ENCODE measurements at regions not wholly inside any gene's neighbourhood (a gene's known extent, or its start where the extent isn't known, plus 50 kb on each side); places are given as distances from the start of the nearest gene placed in this dataset.

- TF ChIP-seq ERG (CRISPR knock-in tag; IDR thresholded peaks at IDR 0.05): no peak
- TF ChIP-seq SP1 (CRISPR knock-in tag; conservative IDR thresholded peaks at IDR 0.05): no peak
- no peak for TF ChIP-seq ESRRA (CRISPR knock-in tag; IDR thresholded peaks at IDR 0.05; ENCODE audit: borderline replicate concordance)
- TF ChIP-seq AFF4 (CRISPR knock-in tag; IDR thresholded peaks at IDR 0.05; ENCODE audit: borderline replicate concordance): no peak
- no peak for TF ChIP-seq ZBTB21 (CRISPR knock-in tag; IDR thresholded peaks at IDR 0.05; ENCODE audit: borderline replicate concordance)
- no peak for TF ChIP-seq MLX (CRISPR knock-in tag; IDR thresholded peaks at IDR 0.05)
- no peak for TF ChIP-seq RORB (CRISPR knock-in tag; IDR thresholded peaks at IDR 0.05)
Observed at GRCh38 chr3:27638594-27638993, 83.5 kb downstream of the EOMES start (continued).

- CTCF ChIA-PET: no interaction called here
Observed at GRCh38 chr3:27637346-27637995, 84.7 kb downstream of the EOMES start.

More at GRCh38 chr3:27637346-27637995, 84.7 kb downstream of the EOMES start:
- peaks cover 21% of the 10 kb centered on the region for H3K27me3 Mint-ChIP-seq (ENCODE audit: low read depth)
- peaks cover 19% of the 10 kb centered on the region for H3K4me1 Mint-ChIP-seq
- POLR2A ChIA-PET: no interaction called here
- H3K4me3 Mint-ChIP-seq: no peak overlapping the region
- TF ChIP-seq ZNF512 (CRISPR knock-in tag; IDR thresholded peaks at IDR 0.05; ENCODE audit: borderline replicate concordance): no peak
- no peak for TF ChIP-seq NFATC4 (CRISPR knock-in tag; IDR thresholded peaks at IDR 0.05)
- TF ChIP-seq NR1H2 (CRISPR knock-in tag; IDR thresholded peaks at IDR 0.05): no peak
- no peak for TF ChIP-seq PRRX2 (CRISPR knock-in tag; IDR thresholded peaks at IDR 0.05)
- TF ChIP-seq ZNF396 (CRISPR knock-in tag; IDR thresholded peaks at IDR 0.05; ENCODE audit: borderline replicate concordance): no peak
- TF ChIP-seq ATF2 (CRISPR knock-in tag; IDR thresholded peaks at IDR 0.05; ENCODE audit: borderline replicate concordance, low read depth): no peak
- no peak for TF ChIP-seq ESRRA (CRISPR knock-in tag; IDR thresholded peaks at IDR 0.05; ENCODE audit: borderline replicate concordance)
- TF ChIP-seq ZNF416 (CRISPR knock-in tag; IDR thresholded peaks at IDR 0.05): no peak
- no peak for TF ChIP-seq HMGXB4 (CRISPR knock-in tag; IDR thresholded peaks at IDR 0.05)
- no peak for TF ChIP-seq CTCF (IDR thresholded peaks at IDR 0.05)
- no peak for TF ChIP-seq NFYB (CRISPR knock-in tag; conservative IDR thresholded peaks at IDR 0.05; ENCODE audit: low read depth)
- no peak for TF ChIP-seq ETV6 (CRISPR knock-in tag; IDR thresholded peaks at IDR 0.05)
- TF ChIP-seq MAX (CRISPR knock-in tag; IDR thresholded peaks at IDR 0.05): no peak
- no peak for TF ChIP-seq CBFB (CRISPR knock-in tag; IDR thresholded peaks at IDR 0.05; ENCODE audit: low read depth)
- no peak for TF ChIP-seq MLX (CRISPR knock-in tag; IDR thresholded peaks at IDR 0.05)
- TF ChIP-seq ATF1 (CRISPR knock-in tag; IDR thresholded peaks at IDR 0.05): no peak
- TF ChIP-seq FOXP1 (CRISPR knock-in tag; IDR thresholded peaks at IDR 0.05; ENCODE audit: borderline replicate concordance): no peak
- no peaks in the 10 kb centered on the region for H3K36me3 Mint-ChIP-seq
- H3K9me3 Mint-ChIP-seq: no peaks in the 10 kb centered on the region
- DNase-seq (ENCODE audit: low spot score): no peak
- H3K27ac Mint-ChIP-seq: no peak overlapping the region
- ATAC-seq: no peak

All from WTC11 (cell line).